ENCODE measurements at regions not wholly inside any gene's neighbourhood (a gene's known extent, or its start where the extent isn't known, plus 50 kb on each side); places are given as distances from the start of the nearest gene placed in this dataset.

- TF ChIP-seq POLR2A (IDR thresholded peaks at IDR 0.05) (no peak), CTCF (IDR thresholded peaks at IDR 0.05) (no peak)
These were observed 334.8 kb upstream of the RASGEF1B start for GRCh38 chr4:81806485-81806884.
